ENCODE measurements at regions not wholly inside any gene's neighbourhood (a gene's known extent, or its start where the extent isn't known, plus 50 kb on each side); places are given as distances from the start of the nearest gene placed in this dataset.
"Not testable (repeated sequence)": the region's sequence is repeated elsewhere in the genome, so short reads cannot be mapped to it uniquely, and the experiment has no call there.

- no peak for DNase-seq (ENCODE audit: low read depth, low spot score)
These were observed 196.4 kb downstream of the VGLL3 start for GRCh38 chr3:86794361-86795065.

- DNase-seq (ENCODE audit: low read depth, low spot score) = peak; percentile 63
These were observed 197.2 kb downstream of the VGLL3 start for GRCh38 chr3:86793786-86794185.

- no peak for DNase-seq (ENCODE audit: low read depth, low spot score)
These were observed 198.6 kb downstream of the VGLL3 start for GRCh38 chr3:86792316-86792715.

GRCh38 chr3:86790884-86791549 lies 199.9 kb downstream of the VGLL3 start:
- DNase-seq (ENCODE audit: low read depth, low spot score) = no peak

GRCh38 chr3:86788371-86788770 lies 202.6 kb downstream of the VGLL3 start:
- no peak for DNase-seq (ENCODE audit: low read depth, low spot score)

- DNase-seq (ENCODE audit: low read depth, low spot score) = no peak
These were observed 203.9 kb downstream of the VGLL3 start for GRCh38 chr3:86787091-86787490.

GRCh38 chr3:86785386-86785785 lies 205.6 kb downstream of the VGLL3 start:
- no peak for DNase-seq (ENCODE audit: low read depth, low spot score)

GRCh38 chr3:86782866-86783265 lies 208.1 kb downstream of the VGLL3 start:
- no peak for DNase-seq (ENCODE audit: low read depth, low spot score)

GRCh38 chr3:86782286-86782685 lies 208.7 kb downstream of the VGLL3 start:
- DNase-seq (ENCODE audit: low read depth, low spot score) = no peak

- DNase-seq (ENCODE audit: low read depth, low spot score) = no peak
These were observed 216.8 kb downstream of the VGLL3 start for GRCh38 chr3:86774082-86774691.

GRCh38 chr3:86772699-86773098 lies 218.2 kb downstream of the VGLL3 start:
- DNase-seq (ENCODE audit: low read depth, low spot score) = no peak

GRCh38 chr3:86771741-86772512 lies 219.0 kb downstream of the VGLL3 start:
- DNase-seq (ENCODE audit: low read depth, low spot score) = no peak

GRCh38 chr3:86766331-86766730 lies 224.6 kb downstream of the VGLL3 start:
- no peak for DNase-seq (ENCODE audit: low read depth, low spot score)

- not testable (repeated sequence) for DNase-seq (ENCODE audit: low read depth, low spot score)
These were observed 233.4 kb downstream of the VGLL3 start for GRCh38 chr3:86757322-86758179.

GRCh38 chr3:86748015-86748414 lies 242.9 kb downstream of the VGLL3 start:
- no peak for DNase-seq (ENCODE audit: low read depth, low spot score)

GRCh38 chr3:86744051-86744450 lies 246.9 kb downstream of the VGLL3 start:
- no peak for DNase-seq (ENCODE audit: low read depth, low spot score)

- DNase-seq (ENCODE audit: low read depth, low spot score) = no peak
These were observed 247.7 kb downstream of the VGLL3 start for GRCh38 chr3:86743233-86743632.

- no peak for DNase-seq (ENCODE audit: low read depth, low spot score)
These were observed 250.2 kb downstream of the VGLL3 start for GRCh38 chr3:86740751-86741150.

- no peak for DNase-seq (ENCODE audit: low read depth, low spot score)
These were observed 251.7 kb downstream of the VGLL3 start for GRCh38 chr3:86739244-86739643.

GRCh38 chr3:86738684-86739083 lies 252.3 kb downstream of the VGLL3 start:
- no peak for DNase-seq (ENCODE audit: low read depth, low spot score)

GRCh38 chr3:86737517-86737916 lies 253.4 kb downstream of the VGLL3 start:
- DNase-seq (ENCODE audit: low read depth, low spot score) = no peak
